ENCODE measurements at regions not wholly inside any gene's neighbourhood (a gene's known extent, or its start where the extent isn't known, plus 50 kb on each side); places are given as distances from the start of the nearest gene placed in this dataset.

GRCh38 chr6:47414423-47415167 lies 63.0 kb upstream of the CD2AP start (continued):
- TF ChIP-seq RUNX3 (IDR thresholded peaks at IDR 0.05; ENCODE audit: low read length) (peak; percentile 89), PAX5 (IDR thresholded peaks at IDR 0.05; ENCODE audit: borderline replicate concordance, low read depth, low read length) (no peak), WRNIP1 (IDR thresholded peaks at IDR 0.05; ENCODE audit: borderline replicate concordance, low read depth, low read length) (no peak), CREB1 (IDR thresholded peaks at IDR 0.05; ENCODE audit: low read depth) (no peak), TCF7 (IDR thresholded peaks at IDR 0.05; ENCODE audit: borderline replicate concordance) (no peak), DPF2 (IDR thresholded peaks at IDR 0.05) (peak; percentile 58; the same call in 1 of the 2 replicates), RAD51 (IDR thresholded peaks at IDR 0.05) (peak; percentile 34; the same call in 1 of the 2 replicates), FOS (IDR thresholded peaks at IDR 0.05; ENCODE audit: borderline replicate concordance, extremely low read depth, insufficient read length) (no peak), ZBED1 (IDR thresholded peaks at IDR 0.05; ENCODE audit: borderline replicate concordance) (0 out of 2 replicates have a peak, but pooled peaks have one; percentile 7), IRF3 (IDR thresholded peaks at IDR 0.05) (no peak), ATF7 (IDR thresholded peaks at IDR 0.05; ENCODE audit: low read depth) (peak; percentile 43; the same call in 1 of the 2 replicates), FOXK2 (IDR thresholded peaks at IDR 0.05) (0 out of 2 replicates have a peak, but pooled peaks have one; percentile 36), NR2F1 (conservative IDR thresholded peaks at IDR 0.05) (peak; percentile 87)
